ENCODE measurements at regions not wholly inside any gene's neighbourhood (a gene's known extent, or its start where the extent isn't known, plus 50 kb on each side); places are given as distances from the start of the nearest gene placed in this dataset.

DNA sequence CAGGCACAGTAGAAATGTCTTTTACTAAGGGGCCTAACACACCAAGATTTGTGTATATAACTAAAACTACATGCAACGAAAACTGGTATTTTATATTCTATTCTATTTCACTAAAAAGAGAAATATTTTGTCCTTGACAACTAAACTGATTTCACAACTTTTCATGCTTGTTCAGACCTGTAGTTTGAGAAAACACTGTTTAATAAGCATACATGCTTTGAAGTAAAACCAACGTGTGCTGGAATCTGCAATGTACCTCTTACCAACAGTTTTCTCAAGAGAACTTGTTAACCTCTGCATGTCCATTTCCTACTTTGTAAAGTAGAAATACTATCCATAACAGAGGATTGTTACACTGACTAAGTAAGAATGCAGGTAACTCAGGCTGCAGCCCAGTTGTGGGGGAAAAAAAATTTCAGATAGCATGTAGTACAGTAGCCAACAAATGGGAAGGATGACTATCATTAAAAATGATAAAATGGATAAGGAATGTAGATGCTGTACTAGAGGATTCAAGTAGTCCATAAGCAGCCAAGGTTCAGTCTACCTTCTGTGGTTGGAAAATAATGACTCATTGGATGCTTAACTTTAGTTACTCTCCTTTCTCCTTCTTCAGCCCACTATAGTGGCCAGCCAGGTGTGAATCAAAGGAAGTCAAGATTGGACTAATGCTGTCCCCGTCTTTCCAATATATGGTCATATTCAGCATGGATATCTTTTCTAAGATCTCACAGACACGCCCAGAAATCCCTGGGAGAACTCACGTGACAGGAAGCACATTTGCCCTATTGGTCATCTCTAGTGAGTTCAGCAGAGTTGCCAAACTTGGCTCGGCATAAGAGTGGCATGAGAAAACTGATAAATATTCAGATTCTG lies 65.2 kb downstream of the HFE start:
- TF ChIP-seq BHLHE40 (IDR thresholded peaks at IDR 0.05; ENCODE audit: borderline replicate concordance) (no peak), NFRKB (IDR thresholded peaks at IDR 0.05) (no peak), ELF4 (IDR thresholded peaks at IDR 0.05) (no peak), HDGF (IDR thresholded peaks at IDR 0.05; ENCODE audit: borderline replicate concordance) (no peak), FOXK2 (IDR thresholded peaks at IDR 0.05) (no peak), FOXM1 (IDR thresholded peaks at IDR 0.05; ENCODE audit: borderline replicate concordance) (no peak), L3MBTL2 (conservative IDR thresholded peaks at IDR 0.05) (no peak), SUZ12 (IDR thresholded peaks at IDR 0.05) (no peak), SP1 (IDR thresholded peaks at IDR 0.05) (no peak), ARNT (IDR thresholded peaks at IDR 0.05) (no peak), ZNF384 (IDR thresholded peaks at IDR 0.05) (no peak), FOXA1 (IDR thresholded peaks at IDR 0.05) (no peak), TARDBP (IDR thresholded peaks at IDR 0.05) (no peak)
- TF ChIP-seq, protein P1, sequence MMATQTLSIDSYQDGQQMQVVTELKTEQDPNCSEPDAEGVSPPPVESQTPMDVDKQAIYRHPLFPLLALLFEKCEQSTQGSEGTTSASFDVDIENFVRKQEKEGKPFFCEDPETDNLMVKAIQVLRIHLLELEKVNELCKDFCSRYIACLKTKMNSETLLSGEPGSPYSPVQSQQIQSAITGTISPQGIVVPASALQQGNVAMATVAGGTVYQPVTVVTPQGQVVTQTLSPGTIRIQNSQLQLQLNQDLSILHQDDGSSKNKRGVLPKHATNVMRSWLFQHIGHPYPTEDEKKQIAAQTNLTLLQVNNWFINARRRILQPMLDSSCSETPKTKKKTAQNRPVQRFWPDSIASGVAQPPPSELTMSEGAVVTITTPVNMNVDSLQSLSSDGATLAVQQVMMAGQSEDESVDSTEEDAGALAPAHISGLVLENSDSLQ (IDR thresholded peaks at IDR 0.05): no peak

All from HEK293T (cell line).